Keratinocyte (primary cell): ENCODE measurements at regions not wholly inside any gene's neighbourhood (a gene's known extent, or its start where the extent isn't known, plus 50 kb on each side); places are given as distances from the start of the nearest gene placed in this dataset.

Experiments used
- DNase-seq: peaks from one replicate; pipeline ENCODE4 v3.0.0-alpha.2; 2011; ENCODE audit warnings: low read depth, missing footprints, low spot score
- FAIRE-seq: peaks from 2 replicates; lab custom pipeline; 2011; peaks lifted over from hg19 to GRCh38; lab: Jason Lieb, UNC
- H2AFZ ChIP-seq: 2 replicates; pipeline ENCODE4 v1.6.0; 2012; ENCODE audit warnings: low read length, control low read depth, inconsistent platforms; ENCODE audit not compliant: control insufficient read depth
- H3K27ac ChIP-seq: 2 replicates; pipeline ENCODE4 v1.5.1; 2011; ENCODE audit warnings: low read length; ENCODE audit not compliant: control insufficient read depth, insufficient read depth
- H3K27me3 ChIP-seq: 3 replicates; pipeline ENCODE4 v1.6.0; 2011; ENCODE audit warnings: low read length; ENCODE audit not compliant: control insufficient read depth, insufficient read depth; ENCODE audit errors: extremely low read depth
- H3K36me3 ChIP-seq, 2 experiments: 2 replicates in 1 of 2; 3 replicates in 1 of 2; pipeline ENCODE4 v1.5.1; 2011; ENCODE audit warnings: low read length in 2 of 2, mild to moderate bottlenecking in 1 of 2; ENCODE audit not compliant: control insufficient read depth in 2 of 2, insufficient read depth in 2 of 2; ENCODE audit errors: extremely low read depth in 1 of 2
- H3K4me1 ChIP-seq: 3 replicates; pipeline ENCODE4 v1.5.1; 2011; ENCODE audit warnings: low read length; ENCODE audit not compliant: control insufficient read depth, insufficient read depth; ENCODE audit errors: extremely low read depth
- H3K4me2 ChIP-seq: 3 replicates; pipeline ENCODE4 v1.6.0; 2011; ENCODE audit warnings: low read depth, low read length; ENCODE audit not compliant: control insufficient read depth, insufficient read depth; ENCODE audit errors: extremely low read depth
- H3K4me3 ChIP-seq, 3 experiments: fragments of 200-600 bp in 1 of 3; sonication (generic) in 1 of 3; 2 replicates in 2 of 3; 3 replicates in 1 of 3; pipeline ENCODE4 v1.5.1; 2011 to 2016; ENCODE audit warnings: low read length in 3 of 3, mild to moderate bottlenecking in 3 of 3, control low read depth in 2 of 3, inconsistent platforms in 1 of 3, low read depth in 1 of 3, mixed read lengths in 1 of 3, mixed run types in 1 of 3, moderate library complexity in 1 of 3; ENCODE audit not compliant: control insufficient read depth in 2 of 3, insufficient read depth in 2 of 3; ENCODE audit errors: extremely low read depth in 1 of 3
- H3K79me2 ChIP-seq: 2 replicates; pipeline ENCODE4 v1.6.0; 2012; ENCODE audit warnings: low read length; ENCODE audit not compliant: control insufficient read depth, insufficient read depth
- H3K9ac ChIP-seq: 3 replicates; pipeline ENCODE4 v1.6.0; 2011; ENCODE audit warnings: low read length; ENCODE audit not compliant: control insufficient read depth, insufficient read depth; ENCODE audit errors: extremely low read depth
- H3K9me1 ChIP-seq: 3 replicates; pipeline ENCODE4 v1.6.0; 2011; ENCODE audit warnings: low read length; ENCODE audit not compliant: control insufficient read depth, insufficient read depth; ENCODE audit errors: extremely low read depth
- H3K9me3 ChIP-seq: 2 replicates; pipeline ENCODE4 v1.5.1; 2012; ENCODE audit warnings: low read depth, low read length; ENCODE audit not compliant: control insufficient read depth
- H4K20me1 ChIP-seq: 3 replicates; pipeline ENCODE4 v1.6.0; 2011; ENCODE audit warnings: low read length; ENCODE audit not compliant: control insufficient read depth, insufficient read depth; ENCODE audit errors: extremely low read depth
- EZH2 ChIP-seq: IDR thresholded peaks from one replicate; pipeline ENCODE4 v1.6.1; 2012; ENCODE audit warnings: inconsistent platforms, mild to moderate bottlenecking, low read length, moderate library complexity
- dilution Hi-C: fragments of 300-500 bp; cut with MboI; formaldehyde crosslinking; loops from one replicate; pipeline ENCODE4 v1.7.0; 2020; ENCODE audit warnings: low sequenced_read_pairs; ENCODE audit not compliant: extremely low pct_ligation_motif_present
- TF ChIP-seq, protein P1 (sequence below), 3 experiments: IDR thresholded peaks in 1 of 3; conservative IDR thresholded peaks in 1 of 3; optimal IDR thresholded peaks in 1 of 3; 2 replicates in 2 of 3; 3 replicates in 1 of 3; pipeline versions ENCODE3 to v1.5.1; 2011; ENCODE audit warnings: low read length in 3 of 3, mild to moderate bottlenecking in 3 of 3, moderate library complexity in 2 of 3, control low read depth in 1 of 3, inconsistent platforms in 1 of 3; ENCODE audit not compliant: insufficient read depth in 2 of 3; ENCODE audit errors: extremely low read depth in 1 of 3

DNA sequence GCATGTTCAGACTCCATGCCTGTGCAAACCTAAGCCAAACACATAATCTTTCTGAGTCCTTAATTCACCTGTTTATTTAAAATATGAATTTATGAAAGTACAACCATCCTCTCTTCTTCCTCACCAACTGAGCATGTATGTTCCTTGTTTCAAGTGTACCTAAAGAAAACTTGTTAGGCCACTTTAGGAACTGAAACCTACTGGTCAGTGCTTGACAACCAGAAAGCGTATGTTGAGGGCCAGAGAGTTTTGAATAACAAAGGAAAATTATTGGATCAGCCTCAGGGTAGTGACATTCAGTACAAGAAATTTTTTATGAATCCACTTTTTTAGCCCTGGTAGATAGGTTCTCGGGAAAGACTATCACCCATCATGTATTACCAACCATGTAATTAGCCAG is 847.6 kb upstream of the CELF4 start:
- Histone ChIP-seq H3K79me2 (no peaks in the 10 kb centered on the region), H3K4me2 (no peak overlapping the region), H2AFZ (no peak overlapping the region), H3K9ac (no peak overlapping the region), H3K36me3 (no peaks in the 10 kb centered on the region), H3K27ac (no peak overlapping the region), H3K27me3 (no peaks in the 10 kb centered on the region), H3K9me1 (no peaks in the 10 kb centered on the region), H4K20me1 (no peaks in the 10 kb centered on the region), H3K4me1 (no peaks in the 10 kb centered on the region), H3K4me3 (no peak overlapping the region), H3K9me3 (no peaks in the 10 kb centered on the region)
- no peak for FAIRE-seq
- TF ChIP-seq, protein P1, sequence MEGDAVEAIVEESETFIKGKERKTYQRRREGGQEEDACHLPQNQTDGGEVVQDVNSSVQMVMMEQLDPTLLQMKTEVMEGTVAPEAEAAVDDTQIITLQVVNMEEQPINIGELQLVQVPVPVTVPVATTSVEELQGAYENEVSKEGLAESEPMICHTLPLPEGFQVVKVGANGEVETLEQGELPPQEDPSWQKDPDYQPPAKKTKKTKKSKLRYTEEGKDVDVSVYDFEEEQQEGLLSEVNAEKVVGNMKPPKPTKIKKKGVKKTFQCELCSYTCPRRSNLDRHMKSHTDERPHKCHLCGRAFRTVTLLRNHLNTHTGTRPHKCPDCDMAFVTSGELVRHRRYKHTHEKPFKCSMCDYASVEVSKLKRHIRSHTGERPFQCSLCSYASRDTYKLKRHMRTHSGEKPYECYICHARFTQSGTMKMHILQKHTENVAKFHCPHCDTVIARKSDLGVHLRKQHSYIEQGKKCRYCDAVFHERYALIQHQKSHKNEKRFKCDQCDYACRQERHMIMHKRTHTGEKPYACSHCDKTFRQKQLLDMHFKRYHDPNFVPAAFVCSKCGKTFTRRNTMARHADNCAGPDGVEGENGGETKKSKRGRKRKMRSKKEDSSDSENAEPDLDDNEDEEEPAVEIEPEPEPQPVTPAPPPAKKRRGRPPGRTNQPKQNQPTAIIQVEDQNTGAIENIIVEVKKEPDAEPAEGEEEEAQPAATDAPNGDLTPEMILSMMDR (optimal IDR thresholded peaks at IDR 0.05 in 1 of 3, IDR thresholded peaks at IDR 0.05 in 1 of 3, conservative IDR thresholded peaks at IDR 0.05 in 1 of 3; ENCODE audit: extremely low read depth in 1 of 3, insufficient read depth in 2 of 3, low read length in 3 of 3) = no peak
- TF ChIP-seq EZH2 = no peak
- dilution Hi-C loops = no loop called here
- no peak for DNase-seq

DNA sequence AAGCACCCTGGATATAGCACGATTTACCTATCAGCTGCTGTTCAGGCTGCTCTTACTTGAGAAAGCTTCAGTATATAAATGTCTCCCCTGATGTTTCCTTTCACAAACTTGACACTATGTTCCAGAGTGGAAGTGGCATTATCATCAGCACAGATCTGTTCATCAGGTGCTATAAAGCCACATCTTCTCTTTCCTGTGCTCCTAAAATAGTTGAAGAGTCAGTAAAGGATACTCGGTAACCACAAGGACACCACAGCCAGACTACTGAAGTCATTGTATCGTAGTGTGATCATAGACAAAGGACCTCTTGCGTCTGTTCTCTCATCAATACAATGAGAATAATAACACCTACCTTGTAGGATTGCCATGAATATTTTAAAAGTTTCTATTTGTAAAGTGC is 841.0 kb upstream of the CELF4 start:
- Histone ChIP-seq H3K27ac (no peak overlapping the region), H2AFZ (no peak overlapping the region), H3K4me3 (no peak overlapping the region), H3K9me1 (no peaks in the 10 kb centered on the region), H4K20me1 (no peaks in the 10 kb centered on the region), H3K79me2 (no peaks in the 10 kb centered on the region), H3K9ac (no peak overlapping the region), H3K4me1 (no peaks in the 10 kb centered on the region), H3K36me3 (no peaks in the 10 kb centered on the region), H3K27me3 (no peaks in the 10 kb centered on the region), H3K4me2 (no peak overlapping the region), H3K9me3 (no peaks in the 10 kb centered on the region)
- FAIRE-seq = no peak
- no peak for DNase-seq
- TF ChIP-seq, protein P1 (optimal IDR thresholded peaks at IDR 0.05 in 1 of 3, IDR thresholded peaks at IDR 0.05 in 1 of 3, conservative IDR thresholded peaks at IDR 0.05 in 1 of 3; ENCODE audit: extremely low read depth in 1 of 3, insufficient read depth in 2 of 3, low read length in 3 of 3) = no peak
- no peak for TF ChIP-seq EZH2
- dilution Hi-C loops = no loop called here
